Coronary artery (tissue), 2 donors: ENCODE measurements at regions not wholly inside any gene's neighbourhood (a gene's known extent, or its start where the extent isn't known, plus 50 kb on each side); places are given as distances from the start of the nearest gene placed in this dataset.

Experiments
- DNase-seq: peaks from one replicate; pipeline ENCODE4 v3.0.0-alpha.2; 2017; ENCODE audit warnings: low spot score
- H3K27ac ChIP-seq, 2 donors: fragments of 200-600 bp; sonication (generic); one replicate each; pipeline ENCODE4 v1.5.1; 2016 to 2019
- H3K4me3 ChIP-seq: fragments of 200-600 bp; sonication (generic); 2 replicates; pipeline ENCODE4 v1.5.1; 2016; ENCODE audit warnings: mild to moderate bottlenecking, moderate library complexity
- CTCF ChIP-seq: fragments of 200-600 bp; sonication (generic); IDR thresholded peaks from one replicate; pipeline ENCODE4 v1.5.1; 2019; ENCODE audit warnings: antibody characterized with exemption

GRCh38 chrX:124224528-124224927 lies 107.9 kb upstream of the TEX13D start:
- no peak overlapping the region for H3K27ac ChIP-seq
- no peak for DNase-seq
- no peak for TF ChIP-seq CTCF
- no peak overlapping the region for H3K4me3 ChIP-seq

- H3K4me3 ChIP-seq, result no peak overlapping the region
- TF ChIP-seq CTCF, result no peak
Observed at GRCh38 chrX:124226129-124226528, 106.3 kb upstream of the TEX13D start.

GRCh38 chrX:124228849-124229248 lies 103.6 kb upstream of the TEX13D start:
- no peak for TF ChIP-seq CTCF
- no peak overlapping the region for H3K27ac ChIP-seq
- no peak for DNase-seq
- no peak overlapping the region for H3K4me3 ChIP-seq

More at GRCh38 chrX:124226129-124226528, 106.3 kb upstream of the TEX13D start:
- no peak overlapping the region for H3K27ac ChIP-seq
- no peak for DNase-seq

- no peak for DNase-seq
- Histone ChIP-seq H3K4me3 (no peak overlapping the region), H3K27ac (no peak overlapping the region)
- no peak for TF ChIP-seq CTCF
Observed at GRCh38 chrX:124229374-124229773, 103.1 kb upstream of the TEX13D start.

GRCh38 chrX:124230655-124231450 lies 101.6 kb upstream of the TEX13D start:
- DNase-seq, result no peak
- no peak for TF ChIP-seq CTCF
- no peak overlapping the region for H3K4me3 ChIP-seq
- no peak overlapping the region for H3K27ac ChIP-seq

GRCh38 chrX:124231451-124231759 lies 101.1 kb upstream of the TEX13D start:
- H3K27ac ChIP-seq, result no peak overlapping the region
- TF ChIP-seq CTCF, result no peak
- no peak for DNase-seq

GRCh38 chrX:124232523-124233201 lies 99.8 kb upstream of the TEX13D start:
- DNase-seq, result no peak
- Histone ChIP-seq H3K4me3 (no peak overlapping the region), H3K27ac (no peak overlapping the region)
- TF ChIP-seq CTCF, result no peak

More at GRCh38 chrX:124231451-124231759, 101.1 kb upstream of the TEX13D start:
- H3K4me3 ChIP-seq, result no peak overlapping the region
